Activated CD8-positive, alpha-beta T cell treated with anti-CD3 and anti-CD28 coated beads for 36 hours (primary cell): ENCODE measurements at regions not wholly inside any gene's neighbourhood (a gene's known extent, or its start where the extent isn't known, plus 50 kb on each side); places are given as distances from the start of the nearest gene placed in this dataset.

Source experiments
- ATAC-seq: fragments of 200-7000 bp; cut with Tn5 transposase; one replicate; pipeline ENCODE4 v1.10.0; 2021; ENCODE audit warnings: mild to moderate bottlenecking, moderate library complexity
- CTCF ChIA-PET: fragments of 350-600 bp; sonication (Branson Sonifier 250); formaldehyde crosslinking; loops from one replicate; lab custom pipeline; 2021; ENCODE audit warnings: antibody characterized with exemption; lab: Charles Lee
- POLR2A ChIA-PET: fragments of 350-600 bp; sonication (Branson Sonifier 250); formaldehyde crosslinking; loops from one replicate; lab custom pipeline; 2021; ENCODE audit warnings: antibody characterized with exemption; lab: Charles Lee
- DNase-seq: peaks from one replicate; pipeline ENCODE4 v3.0.0-alpha.2; 2020
- H3K27ac Mint-ChIP-seq: one replicate; pipeline ENCODE4 v1.8.0; 2021; ENCODE audit warnings: mild to moderate bottlenecking, mixed read lengths
- H3K27me3 Mint-ChIP-seq: one replicate; pipeline ENCODE4 v1.8.0; 2021; ENCODE audit warnings: mixed read lengths
- H3K36me3 Mint-ChIP-seq: one replicate; pipeline ENCODE4 v1.8.0; 2021; ENCODE audit warnings: low read depth, mixed read lengths
- H3K4me1 Mint-ChIP-seq: one replicate; pipeline ENCODE4 v1.8.0; 2021; ENCODE audit warnings: low read depth, mixed read lengths
- H3K4me3 Mint-ChIP-seq: one replicate; pipeline ENCODE4 v1.8.0; 2021; ENCODE audit warnings: mild to moderate bottlenecking, moderate library complexity, mixed read lengths
- H3K9me3 Mint-ChIP-seq: one replicate; pipeline ENCODE4 v1.8.0; 2021; ENCODE audit warnings: mixed read lengths
- intact Hi-C: fragments of 100-400 bp; cut with micrococcal nuclease; formaldehyde crosslinking; loops from one replicate; pipeline ENCODE4 v1.10.0; 2022
- TF ChIP-seq, protein P1 (sequence below): fragments of 200-600 bp; IDR thresholded peaks from one replicate; pipeline ENCODE4 v1.8.0; 2022; ENCODE audit warnings: antibody characterized with exemption, mild to moderate bottlenecking

DNA sequence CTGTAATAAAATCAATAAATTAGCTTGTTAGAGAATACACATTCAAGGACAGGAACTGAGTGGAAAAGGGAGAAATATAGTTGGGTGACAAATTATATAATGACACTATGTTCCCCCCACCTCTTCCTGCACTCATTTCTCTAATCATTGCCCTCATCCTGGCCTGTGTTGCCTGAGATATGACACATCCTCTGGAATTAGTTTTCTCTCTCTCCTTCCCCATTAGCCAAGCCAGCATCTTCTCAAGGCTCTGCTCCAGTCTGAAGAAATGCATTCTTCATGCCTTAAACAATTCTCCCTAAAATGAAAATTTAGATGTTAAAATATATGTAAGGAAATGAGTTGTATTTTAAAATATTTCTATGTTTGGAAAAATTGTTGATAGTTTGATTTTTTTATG lies 280.3 kb downstream of the POU4F1 start:
- TF ChIP-seq, protein P1, sequence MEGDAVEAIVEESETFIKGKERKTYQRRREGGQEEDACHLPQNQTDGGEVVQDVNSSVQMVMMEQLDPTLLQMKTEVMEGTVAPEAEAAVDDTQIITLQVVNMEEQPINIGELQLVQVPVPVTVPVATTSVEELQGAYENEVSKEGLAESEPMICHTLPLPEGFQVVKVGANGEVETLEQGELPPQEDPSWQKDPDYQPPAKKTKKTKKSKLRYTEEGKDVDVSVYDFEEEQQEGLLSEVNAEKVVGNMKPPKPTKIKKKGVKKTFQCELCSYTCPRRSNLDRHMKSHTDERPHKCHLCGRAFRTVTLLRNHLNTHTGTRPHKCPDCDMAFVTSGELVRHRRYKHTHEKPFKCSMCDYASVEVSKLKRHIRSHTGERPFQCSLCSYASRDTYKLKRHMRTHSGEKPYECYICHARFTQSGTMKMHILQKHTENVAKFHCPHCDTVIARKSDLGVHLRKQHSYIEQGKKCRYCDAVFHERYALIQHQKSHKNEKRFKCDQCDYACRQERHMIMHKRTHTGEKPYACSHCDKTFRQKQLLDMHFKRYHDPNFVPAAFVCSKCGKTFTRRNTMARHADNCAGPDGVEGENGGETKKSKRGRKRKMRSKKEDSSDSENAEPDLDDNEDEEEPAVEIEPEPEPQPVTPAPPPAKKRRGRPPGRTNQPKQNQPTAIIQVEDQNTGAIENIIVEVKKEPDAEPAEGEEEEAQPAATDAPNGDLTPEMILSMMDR: no peak
- no peak overlapping the region for H3K4me3 Mint-ChIP-seq
- no peaks in the 10 kb centered on the region for H3K36me3 Mint-ChIP-seq
- ChIA-PET CTCF (no interaction called here), POLR2A (no interaction called here)
- peaks cover 2% of the 10 kb centered on the region for H3K27me3 Mint-ChIP-seq
- no peak for DNase-seq
- H3K4me1 Mint-ChIP-seq: no peaks in the 10 kb centered on the region
- no peak for ATAC-seq
- intact Hi-C loops: no loop called here
- H3K9me3 Mint-ChIP-seq: no peaks in the 10 kb centered on the region
- H3K27ac Mint-ChIP-seq: no peak overlapping the region

DNA sequence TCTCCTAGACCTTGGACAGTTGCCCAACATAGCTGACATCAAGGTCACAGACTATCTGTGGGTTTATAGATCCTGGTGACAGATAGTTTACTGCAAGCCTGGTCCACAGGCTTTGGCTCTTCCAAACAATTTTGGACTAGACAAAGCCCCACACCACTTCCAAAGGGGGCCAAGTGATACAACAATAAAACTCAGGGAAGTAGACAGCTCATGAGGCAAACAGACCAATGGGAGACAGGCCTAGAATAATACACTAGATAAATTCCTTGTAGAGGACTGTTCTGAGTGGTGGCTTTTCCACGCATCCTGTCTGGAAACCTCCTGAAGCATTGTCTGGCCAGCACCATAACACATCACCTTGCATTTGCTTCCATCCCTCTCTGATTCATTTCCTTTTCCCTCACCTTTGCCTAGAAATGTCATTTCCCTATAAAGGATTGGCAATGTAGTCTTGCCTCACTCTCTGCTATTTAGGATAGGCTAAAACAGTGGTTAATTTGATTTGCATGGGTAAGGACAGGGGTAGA lies 284.2 kb downstream of the POU4F1 start:
- no peak overlapping the region for H3K4me3 Mint-ChIP-seq
- H3K27ac Mint-ChIP-seq: no peak overlapping the region
- no peak for ATAC-seq
- peaks cover 2% of the 10 kb centered on the region for H3K27me3 Mint-ChIP-seq
- no peaks in the 10 kb centered on the region for H3K9me3 Mint-ChIP-seq
- TF ChIP-seq, protein P1: no peak
- ChIA-PET POLR2A (no interaction called here), CTCF (no interaction called here)
- intact Hi-C loops: no loop called here
- H3K4me1 Mint-ChIP-seq: no peaks in the 10 kb centered on the region
- no peak for DNase-seq
- H3K36me3 Mint-ChIP-seq: no peaks in the 10 kb centered on the region

DNA sequence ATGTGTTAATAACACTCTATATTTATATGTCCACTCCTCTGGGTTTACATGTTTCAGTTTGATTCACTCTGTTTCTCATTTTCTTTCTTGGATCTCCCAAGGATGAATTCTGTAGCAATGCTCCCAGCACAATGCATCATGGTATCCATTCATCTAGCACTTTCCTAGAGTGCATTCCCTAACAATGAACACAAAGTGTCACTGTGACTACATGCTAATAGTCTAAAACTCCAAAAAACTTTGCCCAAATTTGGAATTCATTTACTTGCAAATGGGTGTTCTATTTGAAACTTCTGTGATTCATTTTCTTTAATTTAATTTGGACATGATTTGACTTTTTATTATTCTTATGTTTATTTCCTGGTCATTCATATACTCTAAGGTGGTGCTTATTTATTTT lies 286.3 kb downstream of the POU4F1 start:
- Mint-ChIP-seq H3K27ac (no peak overlapping the region), H3K4me3 (no peak overlapping the region), H3K4me1 (no peaks in the 10 kb centered on the region), H3K27me3 (peaks cover 2% of the 10 kb centered on the region), H3K9me3 (no peaks in the 10 kb centered on the region), H3K36me3 (no peaks in the 10 kb centered on the region)
- CTCF ChIA-PET: no interaction called here
- POLR2A ChIA-PET: no interaction called here
- ATAC-seq: no peak
- intact Hi-C loops: no loop called here
- TF ChIP-seq, protein P1: no peak
- DNase-seq: no peak

DNA sequence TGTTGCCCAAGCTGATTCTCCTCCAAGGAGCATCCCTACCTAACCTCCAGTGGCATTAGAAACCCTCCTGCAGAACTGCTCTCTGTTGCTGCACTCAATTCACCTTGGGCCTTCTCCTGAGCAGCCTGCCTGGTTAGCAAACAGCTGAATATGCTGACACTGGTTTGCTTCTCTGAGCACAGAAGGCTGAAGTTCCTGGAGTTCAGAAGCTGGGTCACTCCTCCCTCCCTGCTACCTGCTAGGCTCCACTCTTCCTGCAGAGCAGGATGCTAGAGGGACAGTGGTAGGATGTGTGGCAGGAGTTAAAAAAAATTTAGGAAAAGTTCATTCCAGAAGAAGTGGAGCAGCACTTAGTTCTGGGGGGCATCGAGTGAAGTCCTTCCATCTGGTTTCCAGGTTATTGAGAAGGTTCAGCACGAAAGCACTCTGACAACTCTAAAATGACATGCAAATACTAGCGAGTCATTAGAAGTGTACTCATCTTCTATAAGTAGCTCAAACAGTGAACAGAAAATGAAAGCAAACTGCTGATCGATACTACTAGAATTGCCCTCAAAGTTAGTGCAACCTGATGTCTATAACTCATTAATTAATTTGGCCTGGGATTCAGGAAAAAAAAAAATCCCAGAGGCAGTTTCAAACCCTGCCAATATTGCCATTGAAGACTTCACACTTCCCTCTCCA lies 293.7 kb downstream of the POU4F1 start:
- POLR2A ChIA-PET: no interaction called here
- Mint-ChIP-seq H3K9me3 (no peaks in the 10 kb centered on the region), H3K36me3 (no peaks in the 10 kb centered on the region), H3K27ac (no peak overlapping the region), H3K27me3 (peaks cover 2% of the 10 kb centered on the region), H3K4me3 (no peak overlapping the region), H3K4me1 (no peaks in the 10 kb centered on the region)
- intact Hi-C loops: no loop called here
- TF ChIP-seq, protein P1: no peak
- ATAC-seq: no peak
- CTCF ChIA-PET: no interaction called here
- no peak for DNase-seq

DNA sequence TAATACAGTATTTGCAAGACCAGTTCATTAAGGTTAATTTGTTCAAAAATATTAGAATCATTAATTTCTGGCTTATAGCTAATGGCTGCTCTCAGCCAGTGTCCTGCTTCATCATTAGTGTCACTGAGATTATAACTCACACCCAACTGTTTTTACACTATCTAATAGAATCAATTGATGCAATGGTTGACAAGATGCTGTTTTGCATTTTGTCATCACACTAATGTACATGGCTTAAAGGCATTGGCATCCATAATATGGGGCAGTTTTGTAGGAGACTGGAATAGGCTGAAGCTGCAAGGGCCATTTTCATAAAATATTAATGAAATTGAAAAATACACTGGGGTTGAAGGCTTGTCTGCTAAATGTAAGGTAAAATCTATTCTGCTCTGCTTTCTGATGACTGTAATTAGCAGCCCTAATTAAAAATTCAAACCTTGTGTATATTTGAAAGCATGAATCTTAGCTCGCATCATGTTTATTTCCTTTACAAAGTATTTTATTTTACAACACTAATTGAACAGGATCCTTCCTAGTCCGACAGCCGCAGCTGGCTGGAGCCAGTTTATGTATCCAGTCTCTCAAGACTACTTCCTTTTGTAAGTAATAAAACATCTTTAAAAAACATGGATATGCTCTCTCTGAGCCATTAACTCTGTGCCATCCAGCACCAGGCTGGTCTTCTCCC lies 296.7 kb downstream of the POU4F1 start:
- no peaks in the 10 kb centered on the region for H3K36me3 Mint-ChIP-seq
- H3K27ac Mint-ChIP-seq: no peak overlapping the region
- DNase-seq (no peak), ATAC-seq (no peak)
- no peak overlapping the region for H3K4me3 Mint-ChIP-seq
- ChIA-PET POLR2A (no interaction called here), CTCF (no interaction called here)
- H3K9me3 Mint-ChIP-seq: no peaks in the 10 kb centered on the region
- intact Hi-C loops: no loop called here
- H3K27me3 Mint-ChIP-seq: no peaks in the 10 kb centered on the region
- TF ChIP-seq, protein P1: no peak
- no peaks in the 10 kb centered on the region for H3K4me1 Mint-ChIP-seq
